Stimulated activated CD4-positive, alpha-beta T cell treated with anti-CD3 and anti-CD28 coated beads, Interleukin-4, amount 100 ng/mL, for 1 hour (primary cell): ENCODE measurements at regions not wholly inside any gene's neighbourhood (a gene's known extent, or its start where the extent isn't known, plus 50 kb on each side); places are given as distances from the start of the nearest gene placed in this dataset.
"Not testable (repeated sequence)": the region's sequence is repeated elsewhere in the genome, so short reads cannot be mapped to it uniquely, and the experiment has no call there.

Source experiments
- DNase-seq: peaks from one replicate; pipeline ENCODE4 v3.0.0-alpha.2; 2020

DNA sequence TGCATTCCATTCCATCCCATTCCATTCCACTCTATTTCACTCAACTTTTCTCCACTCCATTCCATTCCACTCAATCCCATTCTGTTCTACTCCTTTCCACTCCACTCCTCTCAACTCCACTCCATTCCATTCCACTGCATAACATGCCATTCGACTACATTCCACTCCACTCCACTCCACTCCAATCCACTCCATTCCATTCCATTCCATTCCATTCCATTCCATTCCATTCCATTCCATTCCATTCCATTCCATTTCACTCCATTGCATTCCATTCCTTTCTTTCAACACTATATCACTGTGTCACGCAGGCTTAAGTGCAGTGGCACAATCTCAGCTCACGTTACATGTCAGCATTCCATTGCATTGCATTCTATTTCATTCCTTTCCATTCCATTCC lies 1430.4 kb downstream of the TSPY10 start:
- DNase-seq, result not testable (repeated sequence)

DNA sequence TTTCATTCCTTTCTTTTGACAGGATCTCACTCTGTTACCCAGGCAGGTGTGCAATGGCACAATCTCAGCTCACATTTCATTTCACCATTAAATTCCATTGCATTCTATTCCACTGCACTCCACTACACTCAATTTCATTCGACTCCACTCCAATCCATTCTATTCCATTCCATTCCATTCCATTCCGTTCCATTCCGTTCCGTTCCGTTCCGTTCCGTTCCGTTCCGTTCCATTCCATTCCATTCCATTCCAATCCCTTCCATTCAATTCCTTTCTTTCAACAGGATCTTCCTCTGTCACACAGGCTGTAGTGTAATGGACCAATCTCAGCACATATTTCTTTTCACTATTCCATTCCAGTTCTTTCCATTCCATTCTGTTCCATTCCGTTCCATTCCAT lies 1445.7 kb downstream of the TSPY10 start:
- DNase-seq, result no peak

GRCh38 chrY:10986655-10987054 lies 1459.0 kb downstream of the TSPY10 start:
- no peak for DNase-seq

- DNase-seq, result no peak
Observed at GRCh38 chrY:10987626-10988025, 1459.9 kb downstream of the TSPY10 start.

- DNase-seq, result no peak
Observed at GRCh38 chrY:10993955-10994354, 1466.3 kb downstream of the TSPY10 start.

GRCh38 chrY:10999715-11000114 lies 1472.0 kb downstream of the TSPY10 start:
- not testable (repeated sequence) for DNase-seq

DNA sequence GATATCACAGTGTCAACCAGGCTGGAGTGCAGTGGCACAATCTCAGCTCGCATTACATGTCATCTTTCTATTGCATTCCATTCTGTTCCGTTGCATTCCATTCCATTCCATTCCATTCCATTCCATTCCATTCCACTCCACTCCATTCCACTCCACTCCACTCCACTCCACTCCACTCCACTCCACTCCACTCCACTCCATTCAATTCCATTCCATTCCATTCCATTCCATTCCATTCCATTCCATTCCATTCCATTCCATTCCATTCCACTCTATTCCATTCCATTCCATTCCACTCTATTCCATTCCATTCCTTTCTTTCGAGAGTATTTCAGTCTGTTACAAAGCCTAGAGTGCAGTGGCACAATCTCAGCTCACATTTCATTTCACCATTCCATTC lies 1486.5 kb downstream of the TSPY10 start:
- DNase-seq, result not testable (repeated sequence)

GRCh38 chrY:11022734-11023133 lies 1495.1 kb downstream of the TSPY10 start:
- no peak for DNase-seq

- DNase-seq, result no peak
Observed at GRCh38 chrY:11044234-11044883, 1516.7 kb downstream of the TSPY10 start.

DNA sequence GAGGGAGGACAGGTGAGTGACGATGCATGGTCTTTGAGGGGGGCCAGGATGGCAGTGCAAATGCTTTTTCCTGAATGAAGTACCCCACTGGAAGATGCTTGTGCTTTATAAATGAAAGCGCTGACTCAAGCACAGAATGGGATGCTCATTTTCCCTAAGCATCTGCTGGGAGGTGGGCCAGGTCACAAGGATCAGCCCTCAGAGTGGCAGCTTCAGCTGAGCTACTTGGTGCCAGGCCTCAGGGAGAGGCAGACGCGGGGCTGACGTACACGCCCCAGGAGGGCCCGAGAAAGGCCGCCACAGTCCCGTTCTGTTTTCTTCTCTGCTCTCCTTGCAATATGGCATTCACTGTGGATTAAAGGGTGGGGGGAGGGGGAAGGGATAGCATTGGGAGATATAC lies 1535.8 kb downstream of the TSPY10 start:
- DNase-seq, result no peak

DNA sequence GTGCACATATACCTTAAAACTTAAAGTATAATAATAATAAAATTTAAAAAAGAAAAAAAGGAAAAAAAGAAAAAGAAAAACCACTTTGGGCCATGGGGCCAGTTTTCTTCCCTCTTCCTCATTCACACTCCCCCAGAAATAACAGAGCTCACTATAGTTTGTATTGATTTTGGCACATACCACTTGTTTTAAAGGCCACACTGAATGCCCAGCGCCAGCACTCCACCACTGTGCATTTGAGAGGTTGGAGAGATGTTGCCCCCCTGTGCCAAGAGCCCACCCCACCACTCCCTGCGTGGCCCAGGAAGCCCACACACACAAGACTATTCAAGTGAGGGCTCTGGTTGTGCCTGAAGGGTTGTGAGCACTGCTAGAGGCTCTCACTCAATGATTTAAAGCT lies 1536.3 kb downstream of the TSPY10 start:
- DNase-seq, result no peak

GRCh38 chrY:11064376-11064775 lies 1536.7 kb downstream of the TSPY10 start:
- DNase-seq, result no peak

- no peak for DNase-seq
Observed at GRCh38 chrY:11069271-11069670, 1541.6 kb downstream of the TSPY10 start.

GRCh38 chrY:11070250-11071113 lies 1542.8 kb downstream of the TSPY10 start:
- no peak for DNase-seq

GRCh38 chrY:11085801-11086200 lies 1558.1 kb downstream of the TSPY10 start:
- DNase-seq, result not testable (repeated sequence)

GRCh38 chrY:11097498-11097897 lies 1569.8 kb downstream of the TSPY10 start:
- not testable (repeated sequence) for DNase-seq

DNA sequence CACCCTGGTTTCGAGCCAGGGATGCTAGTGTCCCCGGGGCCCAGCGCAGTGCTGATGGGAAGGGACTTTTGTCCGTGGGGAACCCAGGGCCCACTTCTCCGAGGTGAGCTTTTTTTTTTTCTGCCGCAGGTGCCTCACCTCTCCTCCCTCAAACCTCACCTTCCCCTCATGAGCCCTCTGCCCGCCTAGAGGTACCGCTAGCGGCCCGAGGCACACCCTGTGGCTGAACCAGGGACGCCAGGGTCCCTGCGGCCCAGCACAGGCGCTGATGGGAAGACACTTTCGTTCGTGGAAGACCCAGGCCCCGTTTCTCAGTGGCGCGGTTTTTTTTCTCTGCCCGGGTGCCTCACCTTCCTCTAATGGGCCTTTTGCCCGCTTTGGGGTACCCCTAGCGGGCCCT lies 1570.7 kb downstream of the TSPY10 start:
- not testable (repeated sequence) for DNase-seq

DNA sequence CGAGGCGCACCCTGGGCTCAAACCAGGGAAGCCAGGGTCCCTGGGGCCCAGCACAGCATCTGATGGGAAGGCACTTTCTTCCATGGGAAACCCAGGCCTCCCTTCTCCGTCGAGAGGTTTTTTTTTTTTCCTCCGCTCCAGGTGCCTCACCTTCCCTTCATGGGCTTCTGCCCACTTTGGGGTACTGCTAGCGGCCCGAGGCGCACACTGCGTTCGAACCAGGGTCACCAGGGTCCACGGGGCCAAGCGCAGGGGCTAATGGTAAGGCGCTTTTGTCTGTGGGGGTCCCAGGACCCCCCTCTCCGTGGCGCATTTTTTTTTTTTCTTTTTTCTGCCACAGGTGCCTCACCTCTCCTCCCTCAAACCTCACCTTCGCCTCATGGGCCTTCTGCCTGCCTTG lies 1571.3 kb downstream of the TSPY10 start:
- DNase-seq, result no peak

- not testable (repeated sequence) for DNase-seq
Observed at GRCh38 chrY:11100472-11100871, 1572.8 kb downstream of the TSPY10 start.

- DNase-seq, result not testable (repeated sequence)
Observed at GRCh38 chrY:11102987-11103386, 1575.3 kb downstream of the TSPY10 start.

GRCh38 chrY:11107127-11107918 lies 1579.6 kb downstream of the TSPY10 start:
- DNase-seq, result not testable (repeated sequence)

DNA sequence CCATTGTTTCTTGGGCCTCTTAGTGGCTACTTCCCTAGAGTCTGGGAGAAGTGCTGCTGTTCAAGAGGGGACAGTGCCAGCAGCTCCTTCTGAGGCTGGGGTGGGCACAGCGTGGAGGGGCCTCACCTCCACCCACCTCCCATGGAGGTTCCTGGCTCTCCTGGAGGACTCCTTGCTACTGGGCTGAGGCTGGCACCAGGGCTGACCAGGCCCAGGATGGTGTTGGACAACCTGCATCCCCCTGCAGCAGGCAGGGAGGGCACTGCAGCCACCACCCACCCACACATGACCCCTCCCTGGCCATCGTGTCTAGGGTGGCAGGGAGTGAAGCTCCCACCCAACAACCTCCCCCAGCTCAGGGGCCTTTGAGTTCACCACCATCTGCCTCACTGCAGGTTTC lies 1549.3 kb upstream of the USP9Y start:
- not testable (repeated sequence) for DNase-seq

- not testable (repeated sequence) for DNase-seq
Observed at GRCh38 chrY:11156100-11156499, 1544.9 kb upstream of the USP9Y start.
